HG03460 (cell line): ENCODE measurements at regions not wholly inside any gene's neighbourhood (a gene's known extent, or its start where the extent isn't known, plus 50 kb on each side); places are given as distances from the start of the nearest gene placed in this dataset.
"Not testable (repeated sequence)": the region's sequence is repeated elsewhere in the genome, so short reads cannot be mapped to it uniquely, and the experiment has no call there.

Experiments used
- ATAC-seq: cut with Tn5 transposase; IDR thresholded peaks from one replicate; pipeline ENCODE4 v1.9.1; 2021; ENCODE audit not compliant: unreplicated experiment

- ATAC-seq, result no peak
Observed at GRCh38 chr2:4900861-4901770, 791.1 kb upstream of the SOX11 start.

- ATAC-seq, result no peak
Observed at GRCh38 chr2:4903656-4904348, 788.4 kb upstream of the SOX11 start.

- ATAC-seq, result no peak
Observed at GRCh38 chr2:4908461-4908860, 783.7 kb upstream of the SOX11 start.

DNA sequence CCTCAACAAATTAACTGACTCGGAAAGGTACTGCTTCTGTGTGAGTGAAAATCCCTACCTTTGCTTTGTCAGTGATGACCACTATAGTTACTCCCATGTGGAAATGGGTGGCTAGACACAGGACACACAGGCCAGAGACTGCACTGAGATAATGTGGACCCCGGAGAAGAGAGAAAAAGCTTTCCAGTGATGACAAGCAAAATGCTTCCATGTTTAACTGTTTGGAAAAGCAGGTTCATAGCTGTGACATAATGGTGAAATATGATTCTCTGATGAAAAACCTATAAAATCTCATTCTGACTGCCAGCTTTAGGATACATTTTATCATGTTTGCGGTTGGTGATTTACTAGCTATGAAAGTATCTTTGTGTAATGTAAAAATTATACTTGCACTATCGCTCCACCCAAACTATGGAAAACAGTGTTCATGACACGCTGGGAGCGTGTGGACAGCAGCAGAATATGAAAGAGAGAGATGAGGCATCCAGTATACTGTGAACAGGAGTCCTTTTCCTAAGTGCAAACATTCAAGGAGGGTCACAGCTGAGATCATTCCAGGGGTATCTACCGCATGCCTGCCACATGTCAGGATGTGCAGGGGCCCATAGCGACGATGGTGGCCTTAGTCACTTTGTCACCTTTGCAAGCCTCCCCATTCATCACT is 782.7 kb upstream of the SOX11 start:
- no peak for ATAC-seq

GRCh38 chr2:4914036-4914435 is 778.1 kb upstream of the SOX11 start:
- no peak for ATAC-seq

DNA sequence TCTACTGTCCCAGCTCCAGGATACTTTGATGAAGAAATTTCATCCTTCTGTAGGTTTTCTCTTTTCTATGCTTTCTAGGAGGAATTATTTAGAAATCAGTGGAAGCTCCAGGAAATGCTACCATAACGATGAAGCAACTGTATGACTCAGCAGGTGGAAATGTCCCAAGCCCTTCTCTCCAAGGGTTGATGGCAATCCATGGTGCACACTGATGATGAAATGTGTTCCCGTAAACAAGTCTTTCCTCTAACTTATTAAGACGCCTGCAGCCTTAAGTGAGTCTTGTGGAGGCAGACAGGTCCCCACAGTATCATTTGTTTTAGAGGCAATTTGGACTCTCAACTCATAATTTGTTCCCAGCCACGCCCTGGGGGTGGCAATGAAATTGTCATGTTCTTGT is 777.6 kb upstream of the SOX11 start:
- ATAC-seq, result no peak

- no peak for ATAC-seq
Observed at GRCh38 chr2:4915357-4915756, 776.8 kb upstream of the SOX11 start.

DNA sequence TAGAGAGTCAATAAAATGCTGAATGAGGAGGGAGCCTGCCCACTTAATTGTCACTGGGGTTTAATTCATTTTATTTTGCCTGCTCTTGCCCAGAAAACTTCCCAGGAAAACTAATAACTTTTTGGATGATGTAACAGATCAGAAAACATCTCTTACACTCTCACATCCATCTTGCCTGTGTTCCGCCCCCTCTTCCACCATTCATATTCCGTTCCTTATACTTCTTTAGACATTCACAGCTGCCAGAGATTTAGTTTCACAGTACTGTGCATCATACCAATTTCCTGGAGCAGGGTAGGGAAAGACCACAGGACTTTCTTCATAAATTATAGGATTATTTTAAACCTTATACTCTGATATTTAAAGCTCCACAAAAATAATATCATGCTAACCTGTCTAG is 776.1 kb upstream of the SOX11 start:
- no peak for ATAC-seq

DNA sequence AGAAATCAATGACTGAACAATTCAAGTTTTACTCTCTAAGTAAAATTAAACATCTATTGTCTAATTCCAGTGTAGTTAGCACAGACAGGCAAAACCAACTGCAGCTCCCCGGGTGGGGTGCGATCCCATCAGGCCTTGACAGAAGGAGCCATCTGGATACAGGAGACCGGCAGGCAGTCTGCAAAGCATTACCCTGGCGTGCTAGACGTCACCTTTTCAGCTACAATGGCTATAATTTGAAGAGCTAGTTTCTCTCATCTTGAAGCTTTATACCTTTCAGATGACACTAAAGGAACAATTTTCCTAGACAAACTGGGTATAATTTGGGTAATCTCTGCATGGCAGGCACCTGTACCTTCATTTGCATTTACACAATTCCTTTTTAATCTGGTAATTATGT is 761.5 kb upstream of the SOX11 start:
- ATAC-seq, result no peak

DNA sequence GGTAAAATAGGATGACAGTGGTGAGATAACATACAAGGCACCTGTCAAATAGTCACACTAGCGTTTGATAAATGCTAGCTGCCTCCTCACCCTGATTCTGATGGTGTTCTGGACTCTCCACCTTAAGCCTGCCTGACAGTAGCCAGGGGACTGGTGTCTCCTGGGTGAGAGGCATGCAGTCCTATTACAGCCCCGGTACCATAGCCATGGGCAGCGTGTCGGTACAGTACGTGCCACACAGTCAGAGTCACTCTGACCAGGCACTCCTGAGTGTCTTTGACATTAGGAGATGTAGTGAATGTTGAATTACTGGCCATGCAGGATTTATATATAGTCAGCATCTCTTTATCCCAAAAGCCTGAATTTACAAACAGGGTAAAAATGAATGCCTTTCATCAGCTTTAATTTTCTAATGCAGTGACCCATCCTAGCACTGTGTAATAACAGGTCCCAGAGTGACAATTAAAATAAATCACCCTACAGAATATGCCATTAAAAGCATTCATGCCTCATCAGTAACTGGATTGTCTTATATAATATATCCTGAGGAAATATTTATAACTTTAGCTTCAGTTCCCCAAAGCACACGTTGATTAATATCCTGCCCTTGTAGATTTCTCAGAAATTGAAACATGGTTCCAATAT is 760.3 kb upstream of the SOX11 start:
- ATAC-seq, result no peak

- not testable (repeated sequence) for ATAC-seq
Observed at GRCh38 chr2:4935291-4935690, 756.9 kb upstream of the SOX11 start.

DNA sequence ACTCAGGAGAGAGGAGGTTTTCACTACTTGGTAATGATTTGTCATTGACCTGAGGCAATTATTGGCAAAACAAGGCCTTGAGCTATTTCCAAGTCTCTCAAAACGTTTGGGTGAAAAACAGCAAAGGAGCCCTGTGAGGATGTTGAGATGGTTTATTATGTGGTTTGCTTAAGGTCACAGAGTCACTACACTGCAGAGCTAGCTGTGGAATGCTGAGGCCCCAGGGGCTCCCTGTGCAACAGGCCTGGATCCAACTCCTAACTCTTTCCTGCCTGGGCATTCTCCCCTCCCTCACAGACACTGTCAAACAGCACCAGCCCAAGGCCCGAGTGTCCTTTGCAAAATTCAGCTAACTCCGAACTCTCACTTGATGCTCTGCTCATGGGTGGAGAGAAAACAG is 754.6 kb upstream of the SOX11 start:
- no peak for ATAC-seq

GRCh38 chr2:4938206-4938605 is 754.0 kb upstream of the SOX11 start:
- ATAC-seq, result no peak

DNA sequence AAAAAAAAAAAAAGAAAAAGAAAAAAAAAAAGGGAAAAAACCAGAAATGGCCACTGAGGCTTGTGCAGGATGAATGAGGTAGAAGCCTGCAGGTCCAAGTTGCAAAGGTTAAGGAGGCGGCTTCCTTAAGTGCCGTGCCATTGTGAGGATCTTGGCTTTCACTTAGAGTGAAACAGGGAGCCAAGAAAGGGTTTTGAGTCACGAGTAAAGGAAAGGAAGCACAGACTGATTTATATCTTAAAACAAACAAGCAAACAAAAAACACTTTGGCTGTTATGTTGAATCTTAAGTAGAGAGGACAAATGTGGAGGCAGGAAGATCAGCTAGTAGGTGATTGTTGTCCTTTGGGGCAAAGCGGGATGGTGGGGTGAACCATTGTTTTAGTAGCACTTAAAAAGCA is 749.7 kb upstream of the SOX11 start:
- ATAC-seq, result no peak

GRCh38 chr2:4947911-4948310 is 744.3 kb upstream of the SOX11 start:
- ATAC-seq, result no peak

GRCh38 chr2:4951368-4951767 is 740.8 kb upstream of the SOX11 start:
- no peak for ATAC-seq

DNA sequence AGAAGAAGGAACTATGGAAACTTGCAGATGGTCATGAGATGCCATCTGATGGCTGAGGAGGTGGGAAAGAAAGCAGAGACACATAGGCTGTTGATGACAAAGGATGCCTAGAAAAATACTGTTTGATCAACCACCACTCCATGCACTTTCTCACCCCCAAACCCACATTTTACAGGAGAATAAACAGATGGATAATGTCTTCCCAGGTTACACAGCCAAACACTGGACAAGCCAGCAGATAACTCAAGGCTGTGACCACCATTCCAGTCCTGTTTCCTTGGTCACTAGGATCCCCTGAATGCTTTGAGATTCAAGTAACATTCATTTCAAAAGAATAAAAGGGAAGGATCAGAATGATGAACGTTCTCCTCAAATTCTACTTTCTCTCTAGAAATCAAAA is 733.0 kb upstream of the SOX11 start:
- no peak for ATAC-seq

DNA sequence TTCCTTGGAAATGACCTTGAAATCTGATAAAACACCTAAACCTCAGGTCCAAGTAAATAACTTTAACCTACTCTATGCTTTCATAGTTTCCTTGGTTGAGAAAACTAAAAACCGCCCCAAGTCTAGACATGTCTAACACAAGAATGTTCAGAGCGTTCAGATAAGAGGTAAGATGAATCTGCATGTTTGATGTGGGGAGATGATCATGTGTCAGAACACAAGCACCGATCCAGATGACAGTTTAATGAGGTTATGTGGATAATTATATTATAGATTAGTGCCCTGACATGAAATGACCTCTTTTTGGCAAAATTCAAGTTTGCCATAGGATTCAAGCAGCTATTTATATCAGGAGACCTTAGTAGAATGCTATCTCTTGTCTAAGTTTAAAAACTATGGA is 729.8 kb upstream of the SOX11 start:
- no peak for ATAC-seq

GRCh38 chr2:4963106-4963505 is 729.1 kb upstream of the SOX11 start:
- ATAC-seq, result no peak

DNA sequence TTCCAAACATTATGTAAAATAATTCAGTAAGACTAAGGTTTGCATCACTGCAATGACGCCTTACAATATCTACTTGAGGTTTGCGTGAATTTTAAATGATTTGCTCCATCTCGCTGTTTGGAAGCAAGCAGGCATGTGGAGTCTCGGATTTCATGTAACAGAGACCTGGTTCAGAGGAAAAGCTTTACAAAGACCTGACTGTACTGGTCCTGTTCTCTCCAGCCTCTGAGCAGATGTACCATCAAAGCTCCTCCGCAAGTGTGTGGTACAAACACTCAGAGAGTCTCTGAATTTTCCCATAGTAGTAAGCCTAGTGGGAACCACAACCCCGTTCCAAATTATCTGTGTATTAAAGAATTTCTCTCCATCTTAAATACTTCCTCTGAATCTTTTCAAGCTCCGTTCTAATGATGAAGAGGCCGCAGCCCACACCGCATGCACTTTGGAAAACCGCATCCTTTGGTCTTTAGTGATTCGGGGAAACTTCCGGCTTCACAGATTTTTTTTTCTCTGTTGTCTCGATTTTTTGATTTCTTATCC is 728.1 kb upstream of the SOX11 start:
- no peak for ATAC-seq

- ATAC-seq, result no peak
Observed at GRCh38 chr2:4964579-4964978, 727.6 kb upstream of the SOX11 start.
